A204.1 (cell line): ENCODE measurements at regions not wholly inside any gene's neighbourhood (a gene's known extent, or its start where the extent isn't known, plus 50 kb on each side); places are given as distances from the start of the nearest gene placed in this dataset.

Experiments
- FAIRE-seq: peaks from 2 replicates; lab custom pipeline; 2012; peaks lifted over from hg19 to GRCh38; lab: Jason Lieb, UNC

DNA sequence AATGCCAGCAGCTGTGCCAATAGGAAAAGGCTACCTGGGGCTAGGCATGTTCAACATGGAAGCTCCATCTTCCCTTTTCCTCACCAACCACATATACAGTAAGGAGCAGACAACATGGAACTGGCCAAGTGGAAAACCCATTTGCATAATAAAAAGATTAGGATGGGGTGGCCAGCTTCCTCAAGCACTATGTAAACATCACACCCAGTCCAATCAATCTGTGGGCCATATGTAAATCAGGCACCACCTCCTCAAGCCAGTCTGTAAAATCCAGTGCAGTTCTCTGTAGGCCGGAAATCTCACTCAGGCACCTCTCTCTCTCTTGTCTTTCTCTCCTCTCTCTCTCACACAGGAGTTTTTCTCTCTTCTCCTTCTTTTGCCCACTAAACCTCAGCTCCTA lies 360.2 kb upstream of the GRIA1 start:
- FAIRE-seq, result no peak

DNA sequence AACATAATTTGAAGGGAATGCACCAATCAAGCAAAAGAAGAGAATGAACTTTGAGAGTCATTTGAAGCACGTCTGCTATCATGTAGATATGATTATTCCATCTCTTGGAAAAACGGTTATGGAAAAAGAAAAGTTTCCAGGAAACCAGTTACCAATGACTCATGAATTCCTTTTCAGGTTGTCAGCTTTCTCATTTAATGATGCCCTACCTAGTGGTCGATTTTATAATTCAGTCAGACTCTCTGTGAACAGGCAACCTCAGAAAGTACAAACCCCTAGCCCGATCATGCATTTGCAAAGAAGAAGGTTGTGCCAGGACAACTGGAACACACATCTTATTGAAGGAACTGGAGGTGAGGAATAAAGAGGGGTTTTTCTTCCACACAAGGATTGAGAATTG lies 355.1 kb upstream of the GRIA1 start:
- FAIRE-seq, result no peak

DNA sequence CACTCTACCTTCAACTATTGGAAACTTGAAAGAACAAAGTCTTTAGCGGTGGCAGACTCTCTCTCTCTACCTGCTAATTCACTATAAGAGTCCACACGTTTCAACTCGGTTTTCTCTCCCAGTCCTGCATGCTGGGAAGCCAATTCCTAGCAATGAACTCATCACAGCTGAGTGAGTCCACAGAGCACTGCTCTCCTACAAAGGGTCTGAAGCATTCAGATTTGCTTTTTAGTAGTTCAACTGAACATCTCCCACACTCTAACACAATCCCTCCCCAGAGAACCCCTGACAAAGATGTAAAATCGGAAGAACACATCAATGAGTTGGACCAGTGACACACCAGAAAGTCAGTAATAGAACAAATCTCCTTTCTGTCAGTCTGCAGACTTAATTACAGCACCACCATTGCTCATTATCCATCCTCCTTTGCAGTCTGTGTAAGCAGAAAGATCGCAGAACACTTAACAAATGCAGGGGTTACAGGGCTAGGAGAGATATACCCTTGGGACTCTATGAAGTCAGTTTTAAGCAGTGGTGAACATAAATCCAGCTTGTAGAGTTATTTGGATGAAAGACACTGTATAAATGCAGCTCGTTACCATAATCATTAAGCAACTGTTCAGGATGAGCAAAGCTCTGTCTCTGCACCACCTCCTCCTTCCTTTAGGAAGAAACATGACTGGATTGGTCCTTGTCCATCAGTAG lies 353.4 kb upstream of the GRIA1 start:
- no peak for FAIRE-seq

DNA sequence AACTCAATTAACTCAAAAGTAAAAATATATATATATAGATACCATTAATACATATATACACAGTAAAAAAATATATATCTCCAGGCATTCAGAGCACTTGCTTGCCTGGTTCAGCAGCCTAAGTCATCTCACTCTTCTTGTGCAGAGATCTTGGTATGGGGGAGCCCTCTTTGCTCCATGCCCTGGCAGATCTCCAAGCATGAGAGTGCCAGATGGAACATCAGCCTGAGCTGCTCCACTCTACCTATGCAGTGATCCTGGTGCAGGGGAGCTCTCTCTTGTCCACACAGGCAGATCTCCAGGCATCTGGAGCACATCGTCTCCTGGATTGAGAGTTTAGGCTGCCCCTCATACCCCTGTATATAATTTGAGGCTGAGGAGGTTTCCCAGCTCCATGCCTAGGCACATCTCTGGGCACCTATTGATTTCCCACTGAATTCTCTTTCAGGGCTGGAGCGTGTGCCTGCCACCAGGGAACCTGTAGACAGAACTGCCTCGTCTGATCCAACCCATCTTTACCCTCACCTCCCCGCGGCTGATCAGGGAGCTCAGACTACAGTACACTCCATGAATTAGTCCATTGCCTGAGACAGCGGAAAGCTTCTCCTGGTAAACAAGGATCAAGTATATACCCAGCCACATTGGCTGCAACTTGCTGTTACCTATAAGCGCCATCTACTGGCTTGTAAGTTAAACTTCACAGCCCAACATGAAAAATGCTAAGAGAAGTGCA lies 342.4 kb upstream of the GRIA1 start:
- peak; percentile 11 for FAIRE-seq

DNA sequence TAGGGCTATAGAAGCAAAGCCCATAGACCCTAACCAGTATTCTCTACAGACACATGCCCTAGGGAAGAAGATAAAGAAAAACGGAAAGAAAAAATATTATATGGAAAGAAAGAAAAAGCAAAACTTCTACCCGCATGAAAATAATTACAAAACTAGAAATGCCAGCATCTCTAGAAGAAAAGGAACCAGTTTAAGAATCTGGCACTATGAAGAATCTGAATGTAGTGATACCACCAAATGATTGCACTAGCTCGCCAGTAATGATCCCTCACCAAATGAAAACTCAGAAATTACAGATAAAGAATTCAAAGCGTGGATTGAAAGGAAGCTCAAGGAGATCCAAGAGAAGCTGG lies 341.9 kb upstream of the GRIA1 start:
- FAIRE-seq, result no peak

DNA sequence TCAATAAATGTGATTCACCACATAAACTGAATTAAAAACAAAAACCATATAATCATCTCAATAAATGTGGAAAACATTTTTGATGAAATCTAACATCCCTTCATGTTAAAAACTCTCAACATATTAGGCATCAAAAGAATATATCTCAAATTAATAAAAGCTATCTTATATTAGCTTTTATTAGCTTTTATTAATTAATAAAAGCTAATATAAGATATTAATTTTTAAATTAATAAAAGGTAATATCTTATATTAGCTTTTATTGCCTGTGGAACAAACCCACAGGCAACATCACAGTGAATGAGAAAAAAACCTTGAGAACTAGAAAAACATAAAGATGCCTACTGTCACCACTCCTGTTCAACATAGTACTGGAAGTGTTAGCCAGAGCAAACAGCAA lies 338.9 kb upstream of the GRIA1 start:
- FAIRE-seq, result peak; percentile 29

DNA sequence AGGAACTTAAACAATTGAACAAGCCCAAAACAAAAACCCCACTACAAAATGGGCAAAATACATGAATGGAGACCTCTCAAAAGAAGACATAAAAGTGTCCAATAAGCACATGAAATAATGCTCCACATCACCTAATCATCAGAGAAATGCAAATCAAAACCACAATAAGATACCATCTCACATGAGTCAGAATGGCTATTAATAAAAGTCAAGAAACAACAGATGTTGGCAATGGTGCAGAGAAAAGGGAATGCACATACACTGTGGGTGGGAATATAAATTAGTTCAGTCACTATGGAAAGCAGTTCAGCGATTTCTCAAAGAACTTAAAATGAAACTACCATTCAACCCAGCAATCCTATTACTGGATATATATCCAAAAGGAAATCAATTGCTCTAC lies 337.4 kb upstream of the GRIA1 start:
- FAIRE-seq, result no peak

DNA sequence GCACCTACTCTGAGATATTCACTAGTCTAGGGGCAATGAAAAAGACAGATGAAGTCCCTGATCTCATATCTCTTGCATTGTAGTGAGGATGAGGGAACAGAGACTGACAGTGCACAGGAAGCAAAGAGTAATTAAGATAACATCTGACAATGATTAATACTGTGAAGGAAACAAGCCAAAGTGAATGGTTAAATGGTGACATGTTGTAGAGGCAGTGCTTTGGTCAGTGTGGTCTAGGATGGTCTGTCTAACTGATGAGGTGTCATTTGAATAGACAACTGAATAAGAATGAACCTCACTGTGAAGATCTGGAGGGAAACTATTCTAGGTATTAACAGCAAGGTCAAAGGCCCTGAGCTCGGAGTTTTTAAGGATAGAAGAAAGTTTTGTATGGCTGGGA lies 333.3 kb upstream of the GRIA1 start:
- no peak for FAIRE-seq

DNA sequence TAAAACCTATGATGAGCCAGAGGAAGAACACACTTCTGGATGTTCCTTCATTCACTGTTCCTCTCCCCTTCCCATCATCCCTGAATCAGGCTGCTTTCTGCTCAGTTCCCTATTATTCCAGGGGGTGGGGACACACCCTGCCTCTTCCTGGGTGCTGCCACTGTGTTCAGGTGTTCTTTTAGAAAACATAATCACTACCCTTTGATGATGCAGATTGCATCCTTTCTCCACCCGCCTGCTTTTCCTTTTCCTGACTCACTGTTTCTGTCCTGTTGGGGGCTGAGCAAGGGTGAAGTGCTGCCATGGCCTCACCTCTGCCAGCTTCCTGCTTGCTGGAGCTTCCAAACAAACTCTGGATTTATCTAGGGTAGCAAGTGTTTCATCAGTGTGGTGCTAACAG lies 331.9 kb upstream of the GRIA1 start:
- FAIRE-seq, result no peak

DNA sequence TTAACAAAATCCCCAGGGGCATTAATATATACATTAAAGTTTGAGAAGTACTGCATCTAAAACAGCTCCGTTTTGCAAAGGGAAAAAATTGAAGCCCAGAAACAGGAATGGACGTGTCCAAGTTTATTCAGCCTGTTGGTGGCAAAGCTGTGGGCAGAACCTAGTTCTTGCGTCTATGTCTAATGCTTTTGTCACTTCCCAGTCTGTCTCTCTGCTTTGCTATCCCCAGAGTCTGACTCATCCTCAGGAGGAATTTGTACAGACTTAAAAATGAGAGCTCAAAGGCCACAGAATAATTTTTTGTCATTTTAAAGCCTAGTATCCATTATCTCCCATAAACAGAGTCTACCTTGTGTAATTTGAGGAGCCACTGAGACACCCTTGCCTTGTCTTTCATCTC lies 330.9 kb upstream of the GRIA1 start:
- FAIRE-seq, result no peak

DNA sequence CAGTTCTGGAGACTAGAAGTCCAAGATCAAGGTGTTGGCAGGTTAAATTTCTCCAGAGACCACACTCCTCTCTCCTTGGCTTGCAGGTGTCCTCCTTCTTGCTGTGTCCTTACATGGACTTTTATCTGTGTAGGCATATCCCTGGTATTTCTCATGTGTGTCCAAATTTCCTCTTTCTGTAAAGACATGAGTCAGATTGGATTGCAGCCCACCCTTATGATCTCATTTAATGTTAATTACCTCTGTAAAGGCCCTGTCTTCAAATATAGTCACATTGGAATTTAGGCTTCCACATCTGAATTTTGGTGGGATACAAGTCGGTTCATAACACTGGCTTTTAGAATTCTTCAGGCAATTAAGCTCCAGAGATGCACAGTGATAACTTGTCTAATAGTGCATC lies 322.2 kb upstream of the GRIA1 start:
- FAIRE-seq, result no peak

DNA sequence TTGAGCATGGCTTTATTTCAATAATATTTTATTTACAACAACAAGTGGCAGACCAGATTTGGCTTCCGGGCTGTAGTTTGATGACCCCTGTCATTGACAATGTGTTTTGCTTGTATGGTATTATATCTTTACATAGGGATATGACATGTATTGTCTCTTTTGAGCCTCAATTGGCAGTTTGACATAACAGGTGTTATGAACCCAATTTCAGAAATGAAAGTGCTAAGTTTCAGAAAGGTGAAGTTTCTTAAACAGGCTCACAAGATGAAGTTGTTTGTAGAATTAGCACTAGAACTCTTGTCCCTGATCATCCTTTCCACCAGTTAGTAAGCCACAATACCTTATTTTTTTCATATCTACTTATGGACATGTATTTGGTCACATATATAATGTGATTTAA lies 303.0 kb upstream of the GRIA1 start:
- no peak for FAIRE-seq

DNA sequence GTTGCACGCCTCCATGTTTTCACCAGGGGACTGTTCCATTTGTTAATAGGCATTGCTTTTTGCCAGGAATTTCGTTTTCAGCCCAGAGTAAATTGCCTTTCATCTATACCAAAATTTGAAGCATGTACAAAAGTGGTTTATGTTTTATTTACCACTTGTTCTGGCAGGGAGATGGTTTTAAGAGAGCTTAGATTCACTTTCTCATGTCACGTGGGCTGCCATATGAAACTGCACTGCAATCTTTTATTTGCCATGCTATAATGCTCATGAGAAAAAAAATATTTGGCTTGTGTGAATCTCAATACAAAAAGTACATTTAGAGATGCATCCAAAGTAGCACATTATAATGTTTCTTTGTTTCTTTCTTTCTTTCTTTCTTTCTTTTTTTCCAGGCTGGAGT lies 284.1 kb upstream of the GRIA1 start:
- FAIRE-seq, result no peak

DNA sequence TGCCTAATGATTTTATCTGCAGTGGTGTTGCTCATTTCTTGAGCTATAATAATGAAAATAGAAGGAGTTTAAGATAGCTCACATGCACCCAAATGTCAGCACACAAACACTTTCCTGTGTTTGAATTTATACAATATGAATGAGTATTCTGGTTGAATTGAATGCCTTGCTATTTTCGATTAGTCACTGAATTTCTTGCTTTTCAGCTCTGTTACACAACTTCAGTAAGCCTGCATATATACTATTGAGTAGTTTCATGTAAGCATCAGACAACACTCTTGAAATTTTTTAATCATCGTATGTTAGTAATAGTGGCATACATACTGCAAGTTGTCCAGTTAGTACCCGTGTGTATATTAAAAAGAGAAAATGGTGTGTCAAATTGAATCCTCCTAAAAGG lies 281.5 kb upstream of the GRIA1 start:
- FAIRE-seq, result no peak

DNA sequence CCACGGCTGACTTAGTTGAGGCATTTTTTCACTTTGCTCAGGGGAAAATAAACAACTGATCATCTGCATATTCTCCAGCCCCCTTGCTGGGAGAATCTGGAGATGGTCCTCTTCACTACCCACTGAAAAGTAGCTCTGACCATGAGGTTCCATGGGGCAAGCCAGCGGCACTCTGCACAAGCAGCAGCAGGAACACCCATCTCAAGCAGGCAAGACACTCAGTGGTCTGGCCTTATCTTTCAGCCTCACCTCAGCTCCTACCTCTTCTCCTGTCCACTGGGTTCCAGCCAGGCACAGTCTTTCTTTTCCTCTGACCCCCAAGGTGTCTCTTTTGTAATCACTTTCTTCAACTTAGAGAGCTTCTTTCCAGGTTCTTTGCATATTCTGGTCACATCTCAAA lies 280.8 kb upstream of the GRIA1 start:
- FAIRE-seq, result no peak

DNA sequence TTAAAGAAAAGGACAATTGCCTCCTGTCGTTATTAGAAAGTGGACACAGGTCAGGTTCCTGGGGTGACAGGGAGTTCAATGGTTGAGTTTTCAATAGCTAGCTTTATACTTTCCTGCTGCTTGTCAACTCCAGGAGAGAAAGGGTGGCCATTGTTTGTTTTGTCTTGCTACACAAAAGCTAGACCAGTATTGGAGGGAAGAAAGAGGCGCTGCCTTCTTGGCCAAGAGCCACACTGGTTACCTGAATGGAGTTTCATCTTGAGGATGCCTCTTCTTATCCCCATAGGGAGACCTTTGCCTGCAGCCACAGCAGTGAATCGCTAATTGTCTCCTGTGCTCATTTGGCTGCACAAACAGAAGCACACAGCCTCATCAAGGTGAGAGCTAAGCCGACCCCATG lies 279.4 kb upstream of the GRIA1 start:
- FAIRE-seq, result no peak

DNA sequence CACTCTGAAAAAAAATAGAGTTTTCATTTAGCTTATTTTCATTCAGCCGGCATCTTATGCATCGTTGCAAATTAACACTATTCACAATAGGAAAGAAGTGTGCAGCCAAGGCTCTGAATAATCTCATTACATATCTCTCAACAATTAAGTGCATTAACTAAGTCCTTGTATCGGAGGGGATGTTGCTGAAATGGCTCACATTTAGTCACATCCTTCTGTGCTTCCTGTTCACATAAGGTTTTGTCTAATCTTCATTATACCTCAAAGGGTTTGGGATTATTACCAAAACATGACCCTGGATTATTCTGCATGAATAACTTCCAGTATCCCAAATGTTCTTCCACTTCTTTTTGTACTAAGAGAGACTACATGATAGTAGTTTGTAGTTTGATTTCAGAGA lies 278.0 kb upstream of the GRIA1 start:
- no peak for FAIRE-seq

DNA sequence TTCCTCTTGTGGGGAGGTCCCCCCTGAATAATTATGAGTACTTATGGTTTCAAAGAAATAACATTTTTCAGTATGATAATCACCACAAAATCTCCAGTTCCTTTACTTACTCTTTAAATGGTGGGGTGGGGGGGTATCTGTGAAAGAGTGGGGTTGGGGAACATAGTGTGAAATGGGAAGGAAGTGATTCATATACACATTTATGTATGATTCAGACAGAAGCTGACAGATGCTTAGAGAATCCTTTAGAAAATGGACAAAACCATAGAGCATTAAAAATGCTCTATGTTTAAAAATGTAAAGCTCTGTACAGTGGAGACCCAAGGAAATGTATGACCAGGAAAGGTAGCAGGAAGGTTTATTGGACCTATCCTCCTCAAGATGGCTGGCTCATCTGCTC lies 267.5 kb upstream of the GRIA1 start:
- FAIRE-seq, result no peak

DNA sequence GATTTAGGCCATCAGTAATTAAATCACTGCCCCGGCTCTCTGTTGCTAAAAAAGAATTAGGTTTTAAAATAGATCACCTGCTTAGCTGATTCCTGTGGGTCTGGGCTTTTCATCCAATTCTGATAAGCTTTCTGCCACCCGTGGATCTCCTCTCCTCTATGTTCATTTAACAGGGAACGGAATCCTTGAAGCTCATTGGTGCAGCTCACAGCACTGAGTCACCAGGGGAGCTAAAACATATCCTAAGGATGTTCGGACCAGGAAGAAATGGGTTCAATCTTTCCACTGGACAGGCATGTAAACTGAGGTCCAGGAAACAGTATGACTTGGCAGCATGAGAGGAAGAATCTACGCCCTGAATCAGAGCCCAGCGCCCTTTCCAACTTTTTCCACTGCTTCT lies 267.1 kb upstream of the GRIA1 start:
- no peak for FAIRE-seq

DNA sequence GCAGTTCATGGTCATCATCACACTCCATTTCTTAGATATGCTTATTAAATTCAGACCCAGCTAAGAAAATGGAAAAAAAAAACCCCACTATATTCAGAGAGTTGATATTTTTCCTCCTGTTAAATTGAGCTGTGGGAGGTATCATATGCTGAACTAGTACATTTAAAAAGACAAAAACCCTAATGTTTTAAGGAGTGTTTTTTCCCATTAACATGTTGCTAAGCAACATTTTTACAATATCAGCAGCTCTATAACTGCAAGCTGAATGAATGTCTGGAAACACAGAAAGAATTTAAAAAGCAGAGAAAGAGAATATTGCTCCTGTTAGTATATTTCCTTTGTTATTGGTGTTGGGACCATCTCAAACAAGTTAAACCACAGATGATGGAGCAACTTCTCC lies 265.8 kb upstream of the GRIA1 start:
- FAIRE-seq, result no peak

DNA sequence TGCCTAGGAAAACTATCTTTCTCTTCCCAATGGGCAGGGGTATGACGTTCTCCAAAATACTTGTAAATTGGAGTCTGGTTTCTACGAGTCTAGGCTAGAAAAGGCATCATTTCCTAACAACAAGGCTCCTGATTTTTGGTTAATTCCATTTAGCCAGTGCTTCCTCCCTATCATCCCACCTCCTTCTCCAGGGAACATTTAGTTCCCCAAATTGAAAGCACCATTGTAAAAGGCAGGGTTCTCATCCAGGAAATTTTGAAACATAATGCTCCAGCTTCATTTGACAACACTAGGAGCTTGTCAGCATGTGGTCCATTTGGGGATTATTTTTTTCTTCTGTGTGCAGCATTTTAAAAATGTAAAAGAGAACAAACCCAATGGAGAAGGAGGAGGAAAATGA lies 256.5 kb upstream of the GRIA1 start:
- FAIRE-seq, result no peak

DNA sequence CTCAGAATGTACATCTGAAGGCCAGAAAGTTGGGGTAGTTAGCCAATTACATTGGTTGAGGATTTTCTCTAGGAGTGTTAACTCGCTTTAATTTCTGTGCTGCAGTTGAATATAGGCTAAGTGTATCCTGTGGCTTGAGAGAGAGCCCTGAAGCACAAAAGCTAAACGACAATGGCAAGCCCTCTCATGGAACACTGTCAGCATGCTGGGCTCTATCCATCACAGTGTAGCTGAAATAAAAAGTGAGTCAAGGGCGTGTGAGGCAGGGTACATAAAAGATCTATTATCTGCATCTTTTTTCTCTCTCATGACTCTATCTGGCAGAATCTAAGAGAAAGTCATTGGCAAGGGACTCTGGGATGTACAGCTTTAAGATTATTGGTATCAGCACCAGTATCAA lies 254.2 kb upstream of the GRIA1 start:
- FAIRE-seq, result no peak

DNA sequence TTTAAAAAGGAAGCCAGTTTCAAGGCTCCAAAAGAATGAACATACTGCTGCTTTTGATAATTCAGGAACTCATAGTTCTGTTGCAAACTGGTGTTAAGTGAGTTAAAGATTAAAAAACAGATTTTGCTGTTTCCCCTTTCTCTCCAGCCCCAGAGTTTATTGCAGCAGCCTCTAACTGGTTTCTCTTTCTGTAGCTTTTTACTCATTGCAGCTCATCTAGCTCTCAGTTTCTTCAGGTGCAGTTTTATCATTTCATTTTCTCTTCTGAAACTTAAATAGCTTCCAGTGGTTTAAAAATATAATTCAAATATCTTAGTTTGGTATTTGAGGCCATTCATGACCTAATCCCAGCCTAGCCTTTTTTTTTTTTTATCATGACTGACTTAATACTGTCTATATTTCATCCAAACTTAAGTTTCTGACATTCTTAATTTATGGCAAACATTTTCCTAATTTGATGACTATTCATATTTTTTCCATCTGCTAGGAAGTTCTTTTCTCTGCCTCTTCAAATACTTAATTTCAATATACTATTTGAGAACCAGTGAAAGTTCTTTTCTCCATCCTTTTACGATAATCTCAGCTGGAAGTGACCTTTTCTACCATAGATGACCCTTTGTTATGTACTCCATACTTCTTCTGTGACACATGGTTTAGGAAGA lies 252.7 kb upstream of the GRIA1 start:
- FAIRE-seq, result no peak

DNA sequence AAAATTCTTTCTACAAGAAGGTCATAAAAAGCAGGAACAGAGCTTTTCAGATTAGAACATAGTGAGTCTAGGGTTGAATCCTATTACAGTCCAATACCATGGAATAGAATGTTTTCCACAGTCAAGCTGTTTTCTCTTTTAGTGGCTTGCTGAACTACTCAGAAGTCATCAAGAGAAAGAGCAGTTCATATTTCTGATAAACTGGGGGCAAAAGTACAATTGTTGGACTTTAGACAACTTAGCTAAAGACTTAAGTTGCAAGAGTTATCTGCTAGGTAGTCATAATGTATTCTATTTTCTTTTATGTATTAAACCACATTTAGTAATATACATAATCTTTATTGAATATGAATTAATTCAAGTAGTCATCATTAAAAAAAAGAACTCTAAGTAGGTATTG lies 233.1 kb upstream of the GRIA1 start:
- no peak for FAIRE-seq
